IPS-NIHi11 (cell line): ENCODE measurements at regions not wholly inside any gene's neighbourhood (a gene's known extent, or its start where the extent isn't known, plus 50 kb on each side); places are given as distances from the start of the nearest gene placed in this dataset.
"Not testable (repeated sequence)": the region's sequence is repeated elsewhere in the genome, so short reads cannot be mapped to it uniquely, and the experiment has no call there.

Source experiments
- DNase-seq: peaks from one replicate; pipeline ENCODE4 v3.0.0; 2012; ENCODE audit warnings: mixed read lengths, low spot score

- not testable (repeated sequence) for DNase-seq
Measured at GRCh38 chr16:13739621-13740373, 180.2 kb upstream of the ERCC4 start.

- no peak for DNase-seq
Measured at GRCh38 chr16:13742928-13743327, 177.0 kb upstream of the ERCC4 start.

- no peak for DNase-seq
Measured at GRCh38 chr16:13743571-13743970, 176.4 kb upstream of the ERCC4 start.

- DNase-seq = no peak
Measured at GRCh38 chr16:13756411-13757140, 163.4 kb upstream of the ERCC4 start.

GRCh38 chr16:13766334-13766733 is 153.6 kb upstream of the ERCC4 start:
- DNase-seq = no peak

- DNase-seq = peak; percentile 49
Measured at GRCh38 chr16:13767215-13767614, 152.7 kb upstream of the ERCC4 start.

GRCh38 chr16:13768471-13768870 is 151.5 kb upstream of the ERCC4 start:
- DNase-seq = no peak

GRCh38 chr16:13770436-13770835 is 149.5 kb upstream of the ERCC4 start:
- DNase-seq = no peak

GRCh38 chr16:13772782-13773181 is 147.2 kb upstream of the ERCC4 start:
- DNase-seq = no peak

- DNase-seq = no peak
Measured at GRCh38 chr16:13779676-13780075, 140.3 kb upstream of the ERCC4 start.

GRCh38 chr16:13780406-13781168 is 139.4 kb upstream of the ERCC4 start:
- DNase-seq = no peak

- no peak for DNase-seq
Measured at GRCh38 chr16:13781169-13781564, 138.8 kb upstream of the ERCC4 start.

- DNase-seq = no peak
Measured at GRCh38 chr16:13781575-13782338, 138.2 kb upstream of the ERCC4 start.

- DNase-seq = no peak
Measured at GRCh38 chr16:13791095-13791494, 128.9 kb upstream of the ERCC4 start.

- DNase-seq = no peak
Measured at GRCh38 chr16:13793841-13794409, 126.0 kb upstream of the ERCC4 start.

- no peak for DNase-seq
Measured at GRCh38 chr16:13795131-13795530, 124.8 kb upstream of the ERCC4 start.

- no peak for DNase-seq
Measured at GRCh38 chr16:13797718-13798117, 122.2 kb upstream of the ERCC4 start.

- no peak for DNase-seq
Measured at GRCh38 chr16:13798211-13798610, 121.7 kb upstream of the ERCC4 start.

- DNase-seq = no peak
Measured at GRCh38 chr16:13803974-13804373, 116.0 kb upstream of the ERCC4 start.

- DNase-seq = no peak
Measured at GRCh38 chr16:13805951-13806350, 114.0 kb upstream of the ERCC4 start.

- DNase-seq = no peak
Measured at GRCh38 chr16:13806671-13807070, 113.3 kb upstream of the ERCC4 start.

- no peak for DNase-seq
Measured at GRCh38 chr16:13808102-13808501, 111.9 kb upstream of the ERCC4 start.
